OCI-LY7 (cell line): ENCODE measurements at regions not wholly inside any gene's neighbourhood (a gene's known extent, or its start where the extent isn't known, plus 50 kb on each side); places are given as distances from the start of the nearest gene placed in this dataset.
"Not testable (repeated sequence)": the region's sequence is repeated elsewhere in the genome, so short reads cannot be mapped to it uniquely, and the experiment has no call there.

ENCODE experiments used
- EZH2phosphoT487 ChIP-seq: fragments of 200-600 bp; sonication (generic); IDR thresholded peaks from 2 replicates; pipeline ENCODE4 v1.6.1; 2018; ENCODE audit warnings: low read depth, borderline replicate concordance, mild to moderate bottlenecking, mixed run types, antibody characterized with exemption, low read length, moderate library complexity, mixed read lengths
- TF ChIP-seq, protein P1 (sequence below): fragments of 200-600 bp; sonication (generic); conservative IDR thresholded peaks from 2 replicates; pipeline ENCODE4 v1.5.1; 2014; ENCODE audit warnings: mild to moderate bottlenecking, antibody characterized with exemption, low read length, moderate library complexity, mixed read lengths

DNA sequence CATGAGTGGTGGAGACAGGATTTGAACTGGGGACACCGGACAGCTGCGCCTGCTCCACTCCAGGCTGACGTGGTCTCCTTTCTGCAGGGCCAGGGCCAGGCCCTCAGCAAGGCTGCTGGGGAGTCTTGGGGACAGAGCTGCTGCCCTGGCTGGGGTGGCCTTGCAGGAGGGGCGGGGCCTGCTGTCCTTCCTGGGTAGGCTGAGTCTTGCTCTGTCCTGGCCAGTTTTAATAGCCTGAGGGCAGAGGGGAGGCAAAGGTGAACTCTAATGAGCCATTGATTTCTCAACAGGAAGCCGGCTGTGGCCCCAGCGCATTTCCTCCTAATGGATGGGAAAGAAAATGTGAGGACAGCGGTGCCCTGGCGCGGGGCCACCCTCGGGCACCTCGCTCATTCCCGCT, 428.4 kb upstream of the SULF2 start:
- TF ChIP-seq, protein P1, sequence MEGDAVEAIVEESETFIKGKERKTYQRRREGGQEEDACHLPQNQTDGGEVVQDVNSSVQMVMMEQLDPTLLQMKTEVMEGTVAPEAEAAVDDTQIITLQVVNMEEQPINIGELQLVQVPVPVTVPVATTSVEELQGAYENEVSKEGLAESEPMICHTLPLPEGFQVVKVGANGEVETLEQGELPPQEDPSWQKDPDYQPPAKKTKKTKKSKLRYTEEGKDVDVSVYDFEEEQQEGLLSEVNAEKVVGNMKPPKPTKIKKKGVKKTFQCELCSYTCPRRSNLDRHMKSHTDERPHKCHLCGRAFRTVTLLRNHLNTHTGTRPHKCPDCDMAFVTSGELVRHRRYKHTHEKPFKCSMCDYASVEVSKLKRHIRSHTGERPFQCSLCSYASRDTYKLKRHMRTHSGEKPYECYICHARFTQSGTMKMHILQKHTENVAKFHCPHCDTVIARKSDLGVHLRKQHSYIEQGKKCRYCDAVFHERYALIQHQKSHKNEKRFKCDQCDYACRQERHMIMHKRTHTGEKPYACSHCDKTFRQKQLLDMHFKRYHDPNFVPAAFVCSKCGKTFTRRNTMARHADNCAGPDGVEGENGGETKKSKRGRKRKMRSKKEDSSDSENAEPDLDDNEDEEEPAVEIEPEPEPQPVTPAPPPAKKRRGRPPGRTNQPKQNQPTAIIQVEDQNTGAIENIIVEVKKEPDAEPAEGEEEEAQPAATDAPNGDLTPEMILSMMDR, result not testable (repeated sequence)
- not testable (repeated sequence) for TF ChIP-seq EZH2phosphoT487
